ENCODE measurements at regions not wholly inside any gene's neighbourhood (a gene's known extent, or its start where the extent isn't known, plus 50 kb on each side); places are given as distances from the start of the nearest gene placed in this dataset.
"Not testable (repeated sequence)": the region's sequence is repeated elsewhere in the genome, so short reads cannot be mapped to it uniquely, and the experiment has no call there.

GRCh38 chr3:135393898-135394525 lies 571.5 kb upstream of the PPP2R3A start:
- DNase-seq (ENCODE audit: low read depth): no peak

GRCh38 chr3:135412475-135412874 lies 553.1 kb upstream of the PPP2R3A start:
- DNase-seq (ENCODE audit: low read depth): no peak

- no peak for DNase-seq (ENCODE audit: low read depth)
Observed at GRCh38 chr3:135416182-135416581, 549.3 kb upstream of the PPP2R3A start.

- no peak for DNase-seq (ENCODE audit: low read depth)
Observed at GRCh38 chr3:135419155-135419554, 546.4 kb upstream of the PPP2R3A start.

- no peak for DNase-seq (ENCODE audit: low read depth)
Observed at GRCh38 chr3:135426508-135426907, 539.0 kb upstream of the PPP2R3A start.

- no peak for DNase-seq (ENCODE audit: low read depth)
Observed at GRCh38 chr3:135432402-135432801, 533.1 kb upstream of the PPP2R3A start.

GRCh38 chr3:135438889-135439597 lies 526.5 kb upstream of the PPP2R3A start:
- not testable (repeated sequence) for DNase-seq (ENCODE audit: low read depth)

GRCh38 chr3:135439632-135440031 lies 525.9 kb upstream of the PPP2R3A start:
- not testable (repeated sequence) for DNase-seq (ENCODE audit: low read depth)

GRCh38 chr3:135440233-135440632 lies 525.3 kb upstream of the PPP2R3A start:
- DNase-seq (ENCODE audit: low read depth): no peak

- DNase-seq (ENCODE audit: low read depth): no peak
Observed at GRCh38 chr3:135440746-135441145, 524.8 kb upstream of the PPP2R3A start.

- DNase-seq (ENCODE audit: low read depth): no peak
Observed at GRCh38 chr3:135444058-135444457, 521.5 kb upstream of the PPP2R3A start.

GRCh38 chr3:135447483-135447882 lies 518.0 kb upstream of the PPP2R3A start:
- DNase-seq (ENCODE audit: low read depth): no peak

- no peak for DNase-seq (ENCODE audit: low read depth)
Observed at GRCh38 chr3:135448520-135448919, 517.0 kb upstream of the PPP2R3A start.

- no peak for DNase-seq (ENCODE audit: low read depth)
Observed at GRCh38 chr3:135449046-135449445, 516.5 kb upstream of the PPP2R3A start.

GRCh38 chr3:135451037-135451785 lies 514.3 kb upstream of the PPP2R3A start:
- DNase-seq (ENCODE audit: low read depth): no peak

GRCh38 chr3:135452881-135453280 lies 512.6 kb upstream of the PPP2R3A start:
- DNase-seq (ENCODE audit: low read depth): no peak

- DNase-seq (ENCODE audit: low read depth): no peak
Observed at GRCh38 chr3:135453326-135453725, 512.2 kb upstream of the PPP2R3A start.

GRCh38 chr3:135454890-135455289 lies 510.6 kb upstream of the PPP2R3A start:
- no peak for DNase-seq (ENCODE audit: low read depth)

GRCh38 chr3:135456108-135456790 lies 509.3 kb upstream of the PPP2R3A start:
- no peak for DNase-seq (ENCODE audit: low read depth)

- DNase-seq (ENCODE audit: low read depth): no peak
Observed at GRCh38 chr3:135458541-135459322, 506.8 kb upstream of the PPP2R3A start.

GRCh38 chr3:135460273-135460672 lies 505.3 kb upstream of the PPP2R3A start:
- no peak for DNase-seq (ENCODE audit: low read depth)

GRCh38 chr3:135471911-135472310 lies 493.6 kb upstream of the PPP2R3A start:
- no peak for DNase-seq (ENCODE audit: low read depth)

Data from fibroblast of the conjunctiva (primary cell).